CD4-positive, alpha-beta T cell treated with Interleukin-4 for 4 hours (primary cell): ENCODE measurements at regions not wholly inside any gene's neighbourhood (a gene's known extent, or its start where the extent isn't known, plus 50 kb on each side); places are given as distances from the start of the nearest gene placed in this dataset.
"Not testable (repeated sequence)": the region's sequence is repeated elsewhere in the genome, so short reads cannot be mapped to it uniquely, and the experiment has no call there.

ENCODE experiments used
- DNase-seq: peaks from one replicate; pipeline ENCODE4 v3.0.0-alpha.2; 2020

DNA sequence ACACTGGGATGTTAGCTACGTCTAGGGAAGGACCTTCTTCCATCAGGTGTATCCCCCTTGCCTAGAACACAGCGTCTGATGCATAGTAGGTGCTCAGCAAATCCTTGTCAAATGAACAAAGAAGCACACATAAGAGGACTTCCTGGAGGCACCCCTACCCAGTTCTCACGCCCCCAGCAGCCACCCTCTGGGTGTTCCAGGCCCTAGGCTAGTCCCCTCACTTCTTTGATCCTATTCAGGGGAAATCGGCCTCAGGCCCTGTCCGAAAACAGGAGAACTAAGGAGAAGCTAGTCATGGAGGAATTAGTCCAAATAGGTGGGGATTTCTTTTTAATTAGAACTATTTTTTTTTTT lies 84.7 kb upstream of the SIRPA start:
- DNase-seq: no peak

DNA sequence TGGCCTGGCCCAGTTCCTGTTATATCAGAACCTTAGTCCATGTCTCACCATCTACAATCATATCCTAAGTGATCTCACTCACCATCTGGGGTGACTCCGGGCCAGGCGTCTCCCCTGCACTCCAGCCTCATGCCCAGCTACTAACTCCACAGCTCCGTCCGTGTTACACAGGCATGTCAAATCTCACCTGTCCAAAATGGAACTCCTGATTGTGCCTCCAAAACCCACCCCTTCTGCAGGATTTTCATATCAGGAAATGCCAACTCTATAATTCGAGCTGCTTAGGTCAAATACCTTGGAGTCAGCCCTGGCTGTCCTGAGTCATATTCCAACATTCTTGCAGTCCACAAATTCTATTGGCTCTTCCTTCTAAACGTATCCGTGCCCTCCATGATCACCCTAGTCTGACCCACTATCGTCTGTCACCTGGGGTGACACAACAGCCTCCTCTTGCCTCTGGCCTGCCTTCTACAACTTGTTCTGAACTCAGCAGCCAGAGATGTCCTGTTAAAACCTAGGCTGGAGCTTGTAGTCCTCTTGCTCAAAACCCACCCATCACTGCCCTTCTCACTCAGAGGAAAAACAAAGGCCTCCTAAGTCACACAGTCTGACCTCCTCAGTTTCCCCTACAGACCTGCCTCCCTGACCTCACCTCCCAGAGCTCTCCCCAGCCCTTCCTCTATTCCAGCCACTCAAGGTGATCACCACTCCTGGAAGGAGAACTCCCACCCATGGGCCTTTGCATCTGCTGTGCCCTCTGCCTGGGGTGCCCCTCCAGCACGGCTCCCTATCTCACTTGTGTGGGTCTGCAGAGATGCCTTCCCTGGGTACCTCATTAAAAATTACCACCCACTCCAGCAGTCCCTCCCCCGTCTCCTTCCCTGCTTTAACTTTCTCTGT lies 85.3 kb upstream of the SIRPA start:
- no peak for DNase-seq

DNA sequence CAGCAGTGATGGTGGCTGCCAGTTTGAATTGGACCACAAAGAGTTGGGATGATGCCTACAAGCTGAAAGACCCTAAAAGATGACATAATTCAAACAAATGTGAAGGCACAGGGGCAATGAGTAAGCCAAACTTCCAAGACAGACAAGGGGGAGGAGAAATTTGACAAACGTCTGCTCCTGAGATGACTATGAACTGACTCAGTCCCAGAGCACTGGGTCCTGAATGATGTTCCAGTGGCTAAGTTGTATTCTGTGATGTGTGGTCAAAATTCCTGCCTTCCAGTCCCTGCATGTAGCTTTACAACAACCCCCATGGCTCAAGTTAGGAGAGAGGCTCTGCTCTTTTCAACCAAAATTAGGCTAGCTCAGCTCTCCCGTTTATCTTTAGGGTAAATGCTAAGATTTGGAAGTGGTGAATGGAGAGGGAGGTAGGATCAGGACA lies 86.1 kb upstream of the SIRPA start:
- DNase-seq: no peak

DNA sequence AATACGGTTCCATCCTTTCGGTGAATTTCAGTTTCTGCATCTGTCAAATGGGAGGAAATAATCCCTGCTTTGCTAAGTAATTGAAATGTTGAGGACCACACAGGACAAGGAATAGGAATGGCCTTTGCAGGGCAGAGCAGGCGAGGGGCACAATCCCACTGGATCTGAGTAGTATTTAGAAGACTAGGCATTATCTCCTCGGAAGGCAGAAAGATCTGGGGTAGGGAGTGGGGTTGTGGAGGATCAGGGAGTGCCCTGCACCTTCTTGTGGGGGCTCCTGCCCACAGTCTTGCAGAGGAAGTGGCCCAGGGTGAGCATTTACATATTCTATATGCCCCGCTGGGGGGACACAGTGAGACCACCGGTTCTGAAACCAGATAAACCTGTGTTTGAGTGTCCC lies 87.1 kb upstream of the SIRPA start:
- no peak for DNase-seq

DNA sequence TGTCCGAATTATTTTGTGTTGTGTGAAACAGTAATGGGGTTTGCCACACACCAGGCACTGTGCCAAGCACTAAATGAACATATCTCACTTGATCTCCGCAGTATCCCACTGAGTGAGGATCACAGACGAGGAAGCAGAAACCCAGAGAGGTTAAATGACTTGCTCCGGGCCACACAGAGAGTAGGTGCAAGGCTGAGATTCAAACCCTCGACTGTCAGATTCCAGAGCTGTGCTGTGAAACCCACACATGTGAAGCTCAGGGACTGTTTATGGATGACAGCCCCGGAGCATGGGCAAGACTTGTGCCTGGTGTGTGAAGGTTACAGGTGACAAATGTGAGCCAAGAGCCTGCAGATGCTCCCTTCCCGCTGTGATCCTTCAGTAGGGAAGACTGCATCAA lies 87.8 kb upstream of the SIRPA start:
- no peak for DNase-seq

DNA sequence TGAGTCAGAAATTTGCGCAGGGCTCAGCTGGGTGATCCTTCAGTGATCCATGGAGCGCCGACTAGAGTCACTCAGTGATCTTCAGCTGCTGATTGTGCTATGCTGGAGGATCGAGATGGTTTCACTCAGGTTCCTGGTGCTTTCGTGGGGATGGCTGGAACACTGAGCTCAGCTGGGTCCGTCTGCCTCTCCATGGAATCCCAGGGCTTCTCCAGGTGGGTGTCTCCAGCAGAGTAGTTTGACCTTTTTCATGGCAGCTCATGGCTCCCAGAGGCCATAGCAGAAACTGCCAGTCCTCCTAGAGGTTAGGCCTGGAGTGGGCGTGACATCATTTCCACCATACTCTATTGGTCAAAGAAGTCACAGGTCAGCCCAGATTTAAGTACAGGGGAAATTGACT lies 88.8 kb upstream of the SIRPA start:
- DNase-seq: no peak

DNA sequence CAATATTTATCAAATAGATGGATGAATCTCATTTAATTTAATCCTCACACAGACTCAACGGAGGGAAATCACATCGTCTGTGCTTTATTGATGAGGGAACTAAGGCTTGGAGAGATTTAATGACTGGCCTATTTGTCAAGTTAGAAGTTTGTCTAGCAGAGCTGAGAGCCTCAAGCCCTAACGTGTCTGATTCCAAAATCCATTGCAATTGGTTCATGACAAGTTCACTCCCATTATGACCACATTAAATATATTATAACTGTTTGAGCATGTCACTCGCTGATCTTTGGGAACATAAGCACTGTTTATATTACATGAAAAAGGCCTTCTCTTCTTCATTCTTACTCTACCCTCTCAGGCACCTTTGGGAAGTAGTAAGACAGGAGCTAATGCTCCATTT lies 89.4 kb upstream of the SIRPA start:
- DNase-seq: no peak

DNA sequence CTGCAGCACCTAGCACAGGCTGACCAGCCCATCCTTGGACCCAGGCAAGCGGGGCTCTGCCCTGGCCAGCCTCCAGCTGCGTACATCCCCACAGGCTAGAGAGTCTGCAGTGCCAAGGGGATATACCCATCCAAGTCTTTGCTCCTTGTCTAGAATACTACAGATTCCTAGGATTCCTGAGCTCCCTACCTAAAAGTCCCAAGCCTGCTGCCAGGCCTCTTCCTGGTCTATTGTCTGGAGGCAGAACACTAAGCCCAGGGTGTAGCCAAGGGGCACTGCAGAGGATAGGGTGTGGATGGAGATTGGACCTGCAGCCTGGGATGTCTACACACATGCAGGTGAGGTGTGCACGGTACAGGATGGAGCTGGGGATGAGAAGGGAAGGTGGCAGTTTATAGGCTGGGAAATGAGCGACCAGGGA lies 90.0 kb upstream of the SIRPA start:
- DNase-seq: no peak

DNA sequence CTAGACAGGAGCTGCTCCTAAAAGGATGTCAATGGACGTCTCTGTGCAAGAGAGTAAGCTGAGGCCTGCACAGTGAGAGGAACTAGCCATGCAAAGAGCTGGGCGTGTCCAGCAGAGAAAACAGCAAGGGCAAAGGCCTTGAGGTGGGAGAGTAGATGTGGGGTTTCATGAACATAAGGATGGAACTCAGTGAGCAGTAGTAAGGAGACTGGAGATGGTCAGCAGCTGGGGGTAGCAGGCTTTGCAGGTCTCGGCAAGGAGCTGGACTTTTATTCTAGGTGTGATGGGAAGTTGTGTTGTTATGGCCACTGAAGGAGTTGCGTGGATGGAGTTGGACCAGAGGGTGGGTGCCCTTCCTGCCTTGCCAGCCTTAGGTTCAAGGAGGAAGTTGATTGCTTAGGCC lies 90.7 kb upstream of the SIRPA start:
- no peak for DNase-seq

DNA sequence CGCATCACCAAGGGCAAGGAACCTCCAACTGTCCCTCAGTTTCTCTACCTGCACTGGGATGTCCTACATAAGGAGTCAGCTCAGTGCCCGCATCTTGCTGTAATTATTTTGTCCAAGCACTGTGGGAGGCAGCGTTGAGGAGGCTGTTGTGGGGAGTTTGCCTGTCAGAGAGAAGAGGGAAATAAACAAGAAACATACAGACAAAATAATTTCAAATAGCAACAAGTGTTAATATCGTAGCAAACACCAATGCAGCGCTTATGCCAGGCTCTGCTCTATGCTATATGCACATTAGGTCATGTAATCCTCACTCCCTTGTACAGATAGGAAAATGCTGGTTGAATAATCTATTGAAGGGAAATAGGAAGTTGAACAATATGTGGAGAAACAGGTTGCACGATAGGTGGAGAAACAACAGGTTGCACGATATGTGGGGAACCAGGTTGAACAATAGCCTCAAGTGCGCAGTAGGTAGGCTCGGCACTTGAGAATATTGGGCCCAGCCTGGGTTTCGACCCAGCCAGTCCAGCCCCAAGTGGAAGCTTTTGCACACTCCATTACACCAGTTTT lies 91.2 kb upstream of the SIRPA start:
- no peak for DNase-seq

DNA sequence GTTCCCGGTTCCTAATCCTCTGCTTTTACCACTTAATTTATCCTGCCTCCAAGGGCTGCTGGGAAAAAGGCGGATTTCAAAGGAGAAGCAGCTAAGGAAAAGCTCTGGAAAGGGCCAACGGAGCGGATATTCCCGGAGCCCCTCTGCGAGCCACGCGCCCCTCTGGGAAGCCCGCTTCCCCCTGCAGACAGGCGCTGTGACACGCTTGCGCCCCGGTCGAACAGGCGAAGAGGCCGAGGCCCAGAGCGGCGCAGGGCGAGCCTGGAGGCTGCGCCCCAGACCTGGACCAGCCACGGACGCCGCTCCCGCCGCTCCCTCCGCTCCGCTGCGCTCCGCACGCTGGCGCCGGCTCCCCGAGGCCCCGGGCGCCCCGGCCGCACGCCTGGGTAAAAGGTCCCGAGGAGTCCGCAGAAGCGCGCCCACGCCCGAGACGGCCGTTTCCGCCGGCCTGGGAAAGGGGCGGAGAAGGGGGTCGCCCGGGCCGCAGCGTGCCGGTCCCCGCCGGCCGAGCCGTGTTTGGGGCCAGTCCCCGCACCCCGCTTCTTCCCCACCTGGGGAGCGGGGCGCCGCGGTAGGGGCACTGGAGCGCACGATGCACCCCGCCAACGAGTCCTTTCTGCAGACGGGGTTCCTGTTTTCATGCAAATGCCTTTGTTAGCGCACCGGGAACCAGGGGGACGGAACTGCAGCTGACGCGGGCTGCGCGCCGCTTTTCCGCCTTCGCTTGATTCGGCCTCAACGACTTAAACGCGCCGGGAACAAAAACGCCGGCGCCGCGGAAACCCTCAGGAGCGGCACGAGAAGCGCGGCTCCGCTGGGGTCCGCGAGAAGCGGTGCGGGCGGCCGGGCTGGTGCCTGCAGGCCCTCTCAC lies 91.9 kb upstream of the SIRPA start:
- no peak for DNase-seq

DNA sequence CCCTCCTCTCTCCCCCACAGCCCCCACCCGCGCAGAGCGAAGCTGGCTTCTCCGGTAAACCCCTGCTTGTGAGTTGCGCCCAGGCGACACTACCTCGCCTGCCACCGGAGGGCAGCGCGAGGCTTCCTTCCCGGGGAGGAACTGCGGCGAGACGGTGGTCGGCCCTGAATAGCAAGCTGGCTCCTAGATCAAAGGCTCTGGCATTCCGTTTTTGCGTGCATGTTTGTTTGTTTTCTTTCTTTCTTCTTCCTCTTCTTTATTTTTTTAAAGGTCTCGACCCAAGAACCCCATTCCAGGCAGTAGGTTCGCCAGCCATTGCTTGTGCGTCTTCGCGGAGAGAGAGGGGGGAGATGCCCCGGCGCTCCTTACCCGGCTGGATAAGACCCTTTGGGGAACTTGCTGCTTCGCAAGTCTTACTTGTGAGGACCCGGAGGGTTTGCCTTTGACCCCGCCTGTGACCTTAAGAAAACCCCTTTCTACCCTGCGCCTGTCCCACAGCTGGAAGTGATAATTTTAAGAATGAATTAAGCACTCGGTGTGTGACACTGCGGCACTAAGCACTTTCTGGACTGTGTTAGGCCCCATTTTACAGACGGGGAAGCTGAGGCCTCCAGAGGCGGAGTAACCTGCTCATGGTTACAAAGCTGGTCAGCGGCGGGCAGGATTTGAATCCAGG lies 92.7 kb upstream of the SIRPA start:
- DNase-seq: no peak

DNA sequence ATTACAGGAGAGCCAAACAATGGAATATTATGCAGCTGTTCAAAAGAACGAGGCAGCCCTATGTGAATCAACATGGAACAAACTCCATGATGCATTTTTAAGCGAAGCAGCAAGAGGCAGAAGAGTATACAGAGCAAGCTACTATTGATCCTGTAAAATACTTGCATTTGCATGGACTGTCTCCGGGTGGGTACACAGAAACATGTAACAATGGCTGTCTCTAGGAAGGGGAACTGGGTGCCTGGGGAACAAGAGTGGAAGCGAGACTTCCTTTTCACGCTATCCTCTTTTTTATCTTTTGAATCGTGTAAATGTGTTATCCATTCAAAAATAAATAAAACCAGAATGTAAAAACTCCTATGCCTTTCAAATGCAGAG lies 93.3 kb upstream of the SIRPA start:
- no peak for DNase-seq

DNA sequence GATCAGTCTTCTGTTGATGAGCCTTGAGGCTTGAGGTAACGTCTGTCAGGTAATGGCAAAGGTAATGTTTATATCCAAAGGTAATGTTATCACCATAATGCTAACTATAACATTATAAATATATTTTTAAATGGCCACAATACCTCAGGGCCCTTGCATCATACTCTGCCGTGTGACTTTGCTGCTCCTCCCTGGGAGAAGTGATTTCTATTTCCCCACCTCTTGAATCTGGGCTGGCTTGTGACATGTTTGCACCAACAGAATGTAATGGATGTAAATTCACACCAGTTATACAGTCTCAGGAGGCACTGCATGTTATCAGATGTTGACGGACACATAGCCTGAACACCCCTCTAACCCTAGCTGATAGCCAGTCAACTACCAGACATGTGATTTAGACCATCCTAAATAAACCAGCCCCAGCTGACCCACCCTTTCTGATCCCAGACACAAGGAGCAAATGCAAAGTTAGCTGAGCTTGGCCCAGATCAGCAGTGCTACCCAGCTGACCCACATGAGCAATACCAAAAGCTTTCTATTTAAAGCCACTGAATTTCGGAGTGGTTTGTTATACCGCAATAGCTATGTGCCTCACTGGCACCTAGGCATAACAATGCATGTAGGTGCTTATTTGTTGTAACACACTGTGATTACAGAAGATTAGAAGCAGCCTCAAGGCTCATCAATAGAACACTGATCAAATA lies 93.8 kb upstream of the SIRPA start:
- DNase-seq: no peak

DNA sequence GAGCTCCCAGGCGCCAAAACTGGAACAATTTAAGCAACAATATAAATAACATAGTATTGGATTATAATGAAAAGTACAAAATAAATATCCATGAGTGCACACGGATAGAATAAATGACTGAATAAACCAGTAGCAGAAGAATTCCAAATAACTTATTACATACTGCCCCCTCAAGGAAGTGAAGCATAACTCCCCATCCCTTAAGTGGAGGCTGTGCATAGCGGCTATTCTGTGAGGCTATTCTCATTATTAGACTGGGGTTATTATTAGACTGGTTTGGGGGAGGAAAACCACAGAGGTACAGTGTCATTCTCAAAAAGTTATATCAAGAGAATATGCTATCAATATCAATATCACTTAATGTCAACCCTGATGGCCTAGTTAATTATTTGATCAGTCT lies 94.4 kb upstream of the SIRPA start:
- DNase-seq: no peak

DNA sequence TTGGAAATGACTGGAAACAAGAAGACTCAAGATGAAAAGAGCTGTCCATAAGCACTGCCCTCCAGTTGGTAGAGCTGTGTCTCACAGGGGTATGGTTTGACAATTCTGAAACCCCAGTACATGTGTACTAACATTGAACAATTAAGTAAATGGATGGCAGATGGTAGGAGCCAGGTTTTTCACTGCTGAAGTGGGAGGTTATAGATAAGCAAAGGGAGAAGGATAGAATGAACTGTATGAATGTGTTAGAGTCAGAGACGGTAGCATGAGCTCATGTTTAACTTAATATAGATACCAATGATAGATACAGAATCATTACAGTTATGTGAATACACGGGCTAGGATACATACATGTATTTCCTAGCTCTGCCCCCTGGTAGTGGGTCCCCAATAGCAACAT lies 95.0 kb upstream of the SIRPA start:
- no peak for DNase-seq

DNA sequence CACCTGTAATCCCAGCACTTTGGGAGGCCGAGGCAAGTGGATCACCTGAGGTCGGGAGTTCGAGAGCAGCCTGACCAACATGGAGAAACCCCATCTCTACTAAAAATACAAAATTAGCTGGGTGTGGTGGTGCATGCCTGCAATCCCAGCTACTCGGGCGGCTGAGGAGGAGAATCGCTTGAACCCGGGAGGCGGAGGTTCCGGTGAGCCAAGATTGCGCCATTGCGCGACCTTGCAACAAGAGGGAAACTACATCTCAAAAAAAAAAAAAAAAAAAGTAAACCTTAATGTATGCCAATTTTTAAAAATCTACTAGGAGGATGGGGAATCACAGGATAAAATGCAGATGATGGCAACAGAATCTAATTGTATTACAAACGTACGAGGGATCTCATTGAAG lies 95.5 kb upstream of the SIRPA start:
- not testable (repeated sequence) for DNase-seq

DNA sequence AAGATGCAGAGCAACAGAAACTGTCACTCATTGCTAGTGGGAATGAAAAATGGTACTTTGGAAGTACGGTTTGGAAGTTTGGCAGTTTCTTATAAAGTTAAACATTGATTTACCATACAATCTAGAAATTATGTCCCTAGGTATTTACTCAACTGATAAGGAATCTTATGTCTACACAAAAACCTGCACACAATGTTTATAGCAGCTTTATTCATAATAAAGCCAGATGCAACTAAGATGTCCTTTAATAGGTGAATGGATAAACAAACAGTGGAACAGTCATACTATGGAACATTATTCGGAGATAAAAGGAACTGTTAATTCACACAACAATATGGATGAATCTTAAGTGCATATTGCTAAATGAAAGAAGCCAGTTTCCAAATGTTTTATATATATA lies 96.2 kb upstream of the SIRPA start:
- no peak for DNase-seq

DNA sequence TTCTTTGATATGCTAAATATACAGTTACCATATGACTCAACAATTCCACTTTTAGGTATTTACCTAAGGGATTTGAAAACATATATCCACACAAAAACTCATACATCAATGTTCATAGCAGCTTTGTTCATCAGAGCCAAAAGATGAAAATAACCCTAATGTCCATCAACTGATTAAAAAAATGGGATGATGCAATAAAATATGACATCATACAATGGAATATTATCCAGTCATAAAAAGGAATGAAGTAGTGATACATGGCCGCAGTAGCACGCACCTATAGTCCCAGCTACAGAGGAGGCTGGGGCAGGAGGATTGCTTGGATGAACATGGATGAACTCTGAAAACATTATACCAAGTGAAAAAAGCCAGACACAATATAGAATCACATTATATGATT lies 101.4 kb upstream of the SIRPA start:
- no peak for DNase-seq

DNA sequence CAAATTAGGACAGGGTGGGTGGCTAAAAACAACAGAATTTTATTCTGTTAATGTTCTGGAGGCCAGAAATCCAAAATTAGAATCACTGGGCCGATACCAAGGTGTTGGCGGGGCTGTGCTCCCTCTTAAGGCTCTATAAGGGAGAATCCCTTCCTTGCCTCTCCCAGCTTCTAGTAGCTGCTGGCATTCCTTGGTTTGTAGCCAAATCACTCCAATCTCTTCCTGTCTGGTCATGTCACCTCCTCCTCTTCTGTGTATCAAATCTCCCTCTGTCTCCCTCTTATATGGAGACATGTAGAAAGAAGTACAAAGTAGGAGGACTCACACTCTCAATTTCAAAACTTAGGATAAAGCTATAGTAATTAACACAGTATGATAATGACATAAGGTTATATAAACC lies 102.9 kb upstream of the SIRPA start:
- DNase-seq: no peak

DNA sequence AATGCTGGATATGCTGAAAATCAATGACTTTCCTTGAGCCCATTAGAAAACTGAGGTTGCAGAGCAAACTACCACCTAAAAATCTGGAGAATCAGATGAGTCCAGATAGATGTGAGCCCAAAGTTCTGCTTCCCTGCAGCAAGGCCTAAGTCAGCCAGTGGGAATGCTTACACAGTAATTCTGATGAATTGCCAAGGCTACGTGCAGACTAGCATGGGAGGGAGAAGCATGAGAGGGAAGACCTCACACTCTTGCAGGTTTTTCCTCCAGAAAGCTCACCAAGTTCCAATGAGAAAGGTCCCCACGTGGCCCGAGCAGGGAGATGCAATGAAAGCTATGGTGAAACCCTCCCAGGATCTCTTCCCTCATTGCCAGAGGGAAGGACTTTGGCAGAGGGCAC lies 104.8 kb upstream of the SIRPA start:
- DNase-seq: no peak

DNA sequence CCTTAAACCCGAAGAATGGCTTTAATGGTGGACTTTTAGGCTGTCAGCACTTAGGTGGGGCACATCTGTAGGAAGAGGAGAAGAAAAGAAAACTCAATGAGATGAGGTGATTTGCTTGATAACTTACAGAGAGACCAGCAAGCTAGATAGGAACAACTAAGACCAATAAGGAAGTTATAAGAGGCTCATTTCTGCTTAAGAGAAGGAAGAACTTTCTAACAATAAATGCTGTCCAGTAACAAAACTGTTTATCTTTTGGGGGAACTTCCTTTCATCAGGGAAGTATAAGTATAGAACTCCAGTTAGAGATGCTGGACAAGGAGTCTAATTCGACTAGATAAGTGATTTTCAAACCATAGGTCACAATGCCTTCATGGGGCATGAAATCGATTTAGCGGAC lies 107.2 kb upstream of the SIRPA start:
- no peak for DNase-seq

DNA sequence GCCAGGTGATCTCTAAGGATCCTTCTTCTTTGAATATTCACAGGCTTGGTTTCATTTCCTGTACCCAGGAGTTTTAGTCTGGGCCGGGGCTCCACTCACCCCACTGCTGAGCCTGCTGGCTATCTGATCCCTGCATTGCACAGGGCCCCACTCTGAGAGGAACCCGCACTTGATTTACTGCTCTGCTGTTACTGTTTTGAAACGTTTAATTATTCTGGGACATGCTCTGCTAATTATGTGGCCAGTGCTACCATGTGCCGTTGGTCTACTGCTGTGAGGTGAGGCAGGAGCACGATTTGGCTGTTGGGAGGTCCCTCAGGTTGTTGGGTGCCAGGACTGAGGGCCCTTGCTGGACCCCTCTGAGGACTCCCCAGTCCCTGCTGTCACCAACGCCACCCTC lies 108.7 kb upstream of the SIRPA start:
- DNase-seq: no peak
